Lung (tissue), 11 donors: ENCODE measurements at regions not wholly inside any gene's neighbourhood (a gene's known extent, or its start where the extent isn't known, plus 50 kb on each side); places are given as distances from the start of the nearest gene placed in this dataset.
A peak's percentile ranks its signal among the peaks of the same experiment; 100 is the strongest.

ENCODE experiments used
- ATAC-seq: fragments of 200-7000 bp; cut with Tn5 transposase; one replicate; pipeline ENCODE4 v1.9.1; 2020; ENCODE audit warnings: moderate number of reproducible peaks; ENCODE audit not compliant: insufficient read depth, low FRiP score
- DNase-seq, 3 donors: peaks; one replicate each; pipeline ENCODE4 v3.0.0-alpha.2; 2013 to 2017
- H3K27ac ChIP-seq, 2 donors: one replicate each; pipeline ENCODE4 v1.5.1; 2013; ENCODE audit warnings: mild to moderate bottlenecking in 2 of 2, moderate library complexity in 2 of 2, control low read depth in 1 of 2, inconsistent platforms in 1 of 2, low read depth in 1 of 2, low read length in 1 of 2
- H3K27me3 ChIP-seq, 3 donors: one replicate each; pipeline ENCODE4 v1.5.1; 2013; ENCODE audit warnings: low read length in 2 of 3; ENCODE audit not compliant: control insufficient read depth in 3 of 3, insufficient read depth in 3 of 3
- H3K36me3 ChIP-seq, 4 donors: one replicate each; pipeline ENCODE4 v1.5.1; 2013; ENCODE audit warnings: low read length in 4 of 4, mild to moderate bottlenecking in 1 of 4, moderate library complexity in 1 of 4; ENCODE audit not compliant: control insufficient read depth in 4 of 4, insufficient read depth in 4 of 4
- H3K4me1 ChIP-seq, 5 donors: one replicate each; pipeline ENCODE4 v1.5.1; 2013; ENCODE audit warnings: low read length in 5 of 5, mild to moderate bottlenecking in 2 of 5, moderate library complexity in 1 of 5; ENCODE audit not compliant: control insufficient read depth in 5 of 5, insufficient read depth in 5 of 5
- H3K4me3 ChIP-seq: one replicate; pipeline ENCODE4 v1.5.1; 2013; ENCODE audit warnings: mild to moderate bottlenecking, control low read depth, moderate library complexity
- H3K9ac ChIP-seq, 2 donors: one replicate each; pipeline ENCODE4 v1.5.1; 2013; ENCODE audit warnings: low read length in 2 of 2, control low read depth in 1 of 2; ENCODE audit not compliant: insufficient read depth in 1 of 2
- H3K9me3 ChIP-seq, 4 donors: one replicate each; pipeline ENCODE4 v1.5.1; 2013; ENCODE audit warnings: low read length in 3 of 4, mild to moderate bottlenecking in 1 of 4, moderate library complexity in 1 of 4; ENCODE audit not compliant: control insufficient read depth in 4 of 4, insufficient read depth in 3 of 4
- CTCF ChIP-seq: IDR thresholded peaks from 2 replicates; pipeline ENCODE4 v1.5.1; 2012; ENCODE audit warnings: mild to moderate bottlenecking; ENCODE audit errors: control extremely low read depth, extremely low read depth
- donor health status: control.
- donor health status: control.
- donor health status: Bipolar disorder and iron deficiency.
- donor health status: healthy.
- donor health status: DM: yes; HTN: yes; CAD: no.

GRCh38 chr1:95966866-95967265, 732.9 kb downstream of the RWDD3 start:
- Histone ChIP-seq H3K9ac (no peak overlapping the region), H3K27me3 (no peaks in the 10 kb centered on the region), H3K4me1 (peaks cover 0 to 16% (median 0%) of the 10 kb centered on the region in 5 donors), H3K9me3 (peaks cover 0 to 2% (median 0%) of the 10 kb centered on the region in 4 donors), H3K4me3 (no peak overlapping the region), H3K36me3 (no peaks in the 10 kb centered on the region), H3K27ac (no peak overlapping the region)
- no peak for ATAC-seq
- no peak for TF ChIP-seq CTCF
- DNase-seq = peak in 2 of 3 donors; percentile 8 to 15

- Histone ChIP-seq H3K36me3 (no peaks in the 10 kb centered on the region), H3K4me1 (no peaks in the 10 kb centered on the region), H3K27ac (no peak overlapping the region), H3K9me3 (peaks cover 0 to 5% (median 0%) of the 10 kb centered on the region in 4 donors), H3K27me3 (no peaks in the 10 kb centered on the region), H3K9ac (no peak overlapping the region), H3K4me3 (no peak overlapping the region)
- TF ChIP-seq CTCF = no peak
- DNase-seq (no peak), ATAC-seq (no peak)
Observed at GRCh38 chr1:95974586-95974985, 740.6 kb downstream of the RWDD3 start.

DNA sequence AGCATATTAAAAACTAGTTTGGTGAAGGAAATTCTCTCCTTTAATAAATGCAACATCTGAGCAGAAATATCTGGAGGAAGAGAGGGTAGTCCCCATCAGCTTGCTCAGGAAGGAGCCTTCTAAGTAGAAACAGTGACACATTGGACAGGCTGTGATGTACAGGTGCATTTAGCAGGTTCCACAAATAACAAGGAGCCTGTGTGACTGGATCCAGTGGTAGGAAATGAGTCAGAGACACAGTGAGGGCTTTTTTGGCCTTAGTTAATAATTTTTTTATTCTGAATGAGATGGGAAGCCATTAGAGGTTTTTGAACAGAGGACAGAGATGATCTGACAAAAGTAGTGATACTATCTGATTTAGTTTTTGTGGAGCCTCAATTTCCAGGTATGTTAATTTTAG, 738.9 kb upstream of the PTBP2 start:
- Histone ChIP-seq H3K9ac (no peak overlapping the region), H3K27me3 (no peaks in the 10 kb centered on the region), H3K4me3 (no peak overlapping the region), H3K9me3 (no peaks in the 10 kb centered on the region), H3K36me3 (no peaks in the 10 kb centered on the region), H3K4me1 (no peaks in the 10 kb centered on the region), H3K27ac (no peak overlapping the region)
- TF ChIP-seq CTCF = no peak
- ATAC-seq = no peak
- DNase-seq = no peak

DNA sequence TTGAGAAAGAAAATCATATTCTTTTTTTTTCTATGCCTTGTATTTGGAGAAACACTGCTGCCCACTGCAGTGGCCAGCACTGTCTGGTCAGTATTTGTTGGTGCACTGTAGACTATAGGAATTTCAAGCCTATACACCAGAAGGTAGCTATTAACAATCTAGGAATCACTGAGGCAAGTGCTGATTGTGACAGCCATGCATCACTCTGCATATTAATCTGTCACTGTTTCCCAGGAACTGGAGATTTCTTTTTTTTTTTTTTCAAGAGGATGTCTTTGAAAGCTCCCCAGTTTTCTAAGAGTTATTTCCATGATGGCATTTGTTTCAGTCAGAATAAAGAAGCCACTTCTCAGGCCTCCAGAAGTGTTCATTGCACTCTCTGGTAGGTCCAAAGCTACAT, 737.8 kb upstream of the PTBP2 start:
- H3K9ac ChIP-seq = no peak overlapping the region
- H3K27me3 ChIP-seq = no peaks in the 10 kb centered on the region
- no peak for ATAC-seq
- no peak for TF ChIP-seq CTCF
- DNase-seq = no peak
- no peak overlapping the region for H3K4me3 ChIP-seq
- no peaks in the 10 kb centered on the region for H3K9me3 ChIP-seq
- H3K4me1 ChIP-seq = no peaks in the 10 kb centered on the region
- H3K36me3 ChIP-seq = no peaks in the 10 kb centered on the region
- no peak overlapping the region for H3K27ac ChIP-seq
